GM19463 (cell line): ENCODE measurements at regions not wholly inside any gene's neighbourhood (a gene's known extent, or its start where the extent isn't known, plus 50 kb on each side); places are given as distances from the start of the nearest gene placed in this dataset.
A peak's percentile ranks its signal among the peaks of the same experiment; 100 is the strongest.

ENCODE experiments used
- ATAC-seq: cut with Tn5 transposase; IDR thresholded peaks from one replicate; pipeline ENCODE4 v1.9.1; 2021; ENCODE audit warnings: mild to moderate bottlenecking, moderate library complexity; ENCODE audit not compliant: unreplicated experiment

GRCh38 chr9:94159069-94159939 lies 75.0 kb downstream of the PTPDC1 start:
- ATAC-seq: no peak

- no peak for ATAC-seq
Measured at GRCh38 chr9:94160594-94161501, 76.6 kb downstream of the PTPDC1 start.

- ATAC-seq: no peak
Measured at GRCh38 chr9:94161673-94162072, 77.4 kb downstream of the PTPDC1 start.

- ATAC-seq: no peak
Measured at GRCh38 chr9:94164806-94165549, 80.7 kb downstream of the PTPDC1 start.

GRCh38 chr9:94165592-94166235 lies 81.5 kb downstream of the PTPDC1 start:
- ATAC-seq: peak; percentile 88

- peak; percentile 56 for ATAC-seq
Measured at GRCh38 chr9:94166236-94166975, 82.1 kb downstream of the PTPDC1 start.

- ATAC-seq: no peak
Measured at GRCh38 chr9:94166976-94167346, 82.7 kb downstream of the PTPDC1 start.

GRCh38 chr9:94167376-94167890 lies 83.2 kb downstream of the PTPDC1 start:
- no peak for ATAC-seq

- ATAC-seq: no peak
Measured at GRCh38 chr9:94168203-94169000, 84.1 kb downstream of the PTPDC1 start.

- ATAC-seq: no peak
Measured at GRCh38 chr9:94169968-94170367, 85.7 kb downstream of the PTPDC1 start.

- ATAC-seq: peak; percentile 71
Measured at GRCh38 chr9:94173632-94174031, 85.5 kb upstream of the ZNF169 start.

- peak; percentile 3 for ATAC-seq
Measured at GRCh38 chr9:94174164-94174563, 84.9 kb upstream of the ZNF169 start.

- no peak for ATAC-seq
Measured at GRCh38 chr9:94175669-94176068, 83.4 kb upstream of the ZNF169 start.

- no peak for ATAC-seq
Measured at GRCh38 chr9:94176608-94177007, 82.5 kb upstream of the ZNF169 start.

GRCh38 chr9:94178927-94179326 lies 80.2 kb upstream of the ZNF169 start:
- peak; percentile 70 for ATAC-seq

- ATAC-seq: no peak
Measured at GRCh38 chr9:94181408-94182181, 77.5 kb upstream of the ZNF169 start.

GRCh38 chr9:94182532-94182931 lies 76.6 kb upstream of the ZNF169 start:
- ATAC-seq: no peak
